SK-N-SH (cell line): ENCODE measurements at regions not wholly inside any gene's neighbourhood (a gene's known extent, or its start where the extent isn't known, plus 50 kb on each side); places are given as distances from the start of the nearest gene placed in this dataset.

Experiments
- CTCF ChIA-PET: fragments of 300-600, 350-600 bp; formaldehyde crosslinking; extraction: SDS; loops from one replicate; lab custom pipeline; 2021; lab: Yijun Ruan, JAX
- POLR2A ChIA-PET: fragments of 350-600 bp; sonication (Branson Sonifier 250); formaldehyde crosslinking; extraction: SDS; loops from one replicate; lab custom pipeline; 2020; ENCODE audit warnings: antibody characterized with exemption, inconsistent platforms; lab: Yijun Ruan, JAX
- DNase-seq: peaks from one replicate; pipeline ENCODE4 v3.0.0; 2012
- H2AFZ ChIP-seq: fragments of 200-600 bp; sonication (generic); 2 replicates; pipeline ENCODE4 v1.8.1; 2016; ENCODE audit warnings: antibody characterized with exemption, mild to moderate bottlenecking, low read depth
- H3F3A ChIP-seq: fragments of 200-600 bp; sonication (generic); replicated peaks from 2 replicates; pipeline ENCODE3; 2016; ENCODE audit warnings: antibody characterized with exemption, mild to moderate bottlenecking; ENCODE audit not compliant: insufficient read depth
- H3K27ac ChIP-seq, 2 experiments: fragments of 200-500 bp in 1 of 2; fragments of 200-600 bp in 1 of 2; sonication (Bioruptor generic) in 1 of 2; sonication (generic), shearing (Covaris generic) in 1 of 2; 2 replicates each; pipeline versions ENCODE4 v1.5.1 to v1.6.1; 2014 to 2016; ENCODE audit warnings: low read depth in 2 of 2, inconsistent platforms in 1 of 2, low read length in 1 of 2, mild to moderate bottlenecking in 1 of 2, mixed read lengths in 1 of 2
- H3K27me3 ChIP-seq: fragments of 200-600 bp; sonication (generic), shearing (Covaris generic); 2 replicates; pipeline ENCODE4 v1.6.1; 2016; ENCODE audit warnings: mixed run types; ENCODE audit not compliant: insufficient read depth
- H3K36me3 ChIP-seq, 2 experiments: fragments of 200-500 bp in 1 of 2; fragments of 200-600 bp in 1 of 2; sonication (Bioruptor generic) in 1 of 2; sonication (generic) in 1 of 2; replicated peaks in 1 of 2; 2 replicates each; pipeline versions ENCODE3 to v1.5.1; 2014 to 2016; ENCODE audit warnings: low read length in 1 of 2, mild to moderate bottlenecking in 1 of 2; ENCODE audit not compliant: insufficient read depth in 2 of 2, control insufficient read depth in 1 of 2
- H3K4me1 ChIP-seq, 2 experiments: fragments of 200-500 bp in 1 of 2; fragments of 200-600 bp in 1 of 2; sonication (Bioruptor generic) in 1 of 2; sonication (generic), shearing (Covaris generic) in 1 of 2; 2 replicates each; pipeline versions ENCODE4 v1.5.1 to v1.6.1; 2014 to 2016; ENCODE audit warnings: low read depth in 1 of 2, low read length in 1 of 2, mixed run types in 1 of 2; ENCODE audit not compliant: insufficient read depth in 2 of 2, control insufficient read depth in 1 of 2
- H3K4me2 ChIP-seq: fragments of 200-600 bp; sonication (generic), shearing (Covaris generic); 2 replicates; pipeline ENCODE4 v1.6.1; 2017; ENCODE audit warnings: mixed run types
- H3K4me3 ChIP-seq, 2 experiments: fragments of 200-500 bp in 1 of 2; fragments of 200-600 bp in 1 of 2; sonication (Bioruptor generic) in 1 of 2; sonication (generic), shearing (Covaris generic) in 1 of 2; 2 replicates each; pipeline versions ENCODE4 v1.5.1 to v1.8.1; 2014 to 2016; ENCODE audit warnings: low read depth in 2 of 2, inconsistent platforms in 1 of 2, low read length in 1 of 2, mild to moderate bottlenecking in 1 of 2, mixed read lengths in 1 of 2, moderate library complexity in 1 of 2
- H3K79me2 ChIP-seq: fragments of 200-600 bp; sonication (generic); 2 replicates; pipeline ENCODE4 v1.8.1; 2017; ENCODE audit warnings: mild to moderate bottlenecking; ENCODE audit not compliant: insufficient read depth
- H3K9ac ChIP-seq: fragments of 200-600 bp; sonication (generic); 2 replicates; pipeline ENCODE4 v1.6.1; 2017; ENCODE audit warnings: mixed run types
- H3K9me2 ChIP-seq: fragments of 200-600 bp; sonication (generic); 2 replicates; pipeline ENCODE4 v1.6.1; 2017; ENCODE audit warnings: mixed run types
- H3K9me3 ChIP-seq: fragments of 200-600 bp; sonication (generic); 2 replicates; pipeline ENCODE4 v1.6.1; 2017; ENCODE audit warnings: mixed run types, mild to moderate bottlenecking, moderate library complexity
- H4K20me1 ChIP-seq: fragments of 200-600 bp; sonication (generic); 2 replicates; pipeline ENCODE4 v1.6.1; 2017; ENCODE audit warnings: mild to moderate bottlenecking, mixed run types; ENCODE audit not compliant: insufficient read depth
- CHD2 ChIP-seq: fragments of 150-350 bp; IDR thresholded peaks from 2 replicates; pipeline ENCODE4 v1.6.1; 2018; ENCODE audit warnings: low read length; ENCODE audit not compliant: partially characterized antibody
- CTCF ChIP-seq: fragments of 200-600 bp; sonication (generic); IDR thresholded peaks from 2 replicates; pipeline ENCODE4 v1.6.1; 2017; ENCODE audit warnings: antibody characterized with exemption, mild to moderate bottlenecking, moderate library complexity
- EP300 ChIP-seq, 2 experiments: IDR thresholded peaks; 2 replicates each; pipeline versions ENCODE4 v1.4.0 to v1.6.1; 2012; ENCODE audit warnings: borderline replicate concordance in 1 of 2, low read depth in 1 of 2, low read length in 1 of 2
- EZH2phosphoT487 ChIP-seq: fragments of 200-600 bp; sonication (generic); IDR thresholded peaks from 2 replicates; pipeline ENCODE4 v1.6.1; 2017; ENCODE audit warnings: low read depth, mixed run types, mild to moderate bottlenecking, antibody characterized with exemption, moderate library complexity, borderline replicate concordance
- GABPA ChIP-seq: IDR thresholded peaks from 2 replicates; pipeline ENCODE4 v1.4.0; 2012; ENCODE audit warnings: low read depth, mild to moderate bottlenecking
- GATA2 ChIP-seq: sonication (generic); formaldehyde crosslinking; IDR thresholded peaks from 2 replicates; pipeline ENCODE4 v1.5.0; 2020; ENCODE audit warnings: mild to moderate bottlenecking, missing genetic modification reagents
- JUND ChIP-seq: IDR thresholded peaks from 2 replicates; pipeline ENCODE4 v1.4.0; 2012
- MEF2A ChIP-seq: IDR thresholded peaks from 2 replicates; pipeline ENCODE4 v1.4.0; 2012; ENCODE audit warnings: low read depth, borderline replicate concordance
- MXI1 ChIP-seq: IDR thresholded peaks from 2 replicates; pipeline ENCODE4 v1.6.1; 2012; ENCODE audit warnings: mild to moderate bottlenecking, low read depth, low read length, improper control_type of control experiment
- NFIC ChIP-seq: IDR thresholded peaks from 2 replicates; pipeline ENCODE4 v1.4.0; 2012; ENCODE audit warnings: borderline replicate concordance
- POLR2AphosphoS5 ChIP-seq: IDR thresholded peaks from 2 replicates; pipeline ENCODE4 v1.6.1; 2012; ENCODE audit warnings: low read depth, low read length
- RAD21 ChIP-seq: IDR thresholded peaks from 2 replicates; pipeline ENCODE4 v1.6.1; 2012; ENCODE audit warnings: mild to moderate bottlenecking, low read length
- RCOR1 ChIP-seq: fragments of 150-350 bp; IDR thresholded peaks from 2 replicates; pipeline ENCODE4 v1.6.1; 2017; ENCODE audit warnings: antibody characterized with exemption, low read length
- SMC3 ChIP-seq: IDR thresholded peaks from 2 replicates; pipeline ENCODE4 v1.6.1; 2012; ENCODE audit warnings: low read depth, low read length, improper control_type of control experiment
- TCF12 ChIP-seq: IDR thresholded peaks from 2 replicates; pipeline ENCODE4 v1.4.0; 2012
- WGBS: methylation state at CpG from one replicate; pipeline ENCODE4 v1.1.6; 2017; ENCODE audit warnings: low lambda C conversion rate; 5-methylcytosine and 5-hydroxymethylcytosine counted together
- TF ChIP-seq, protein P1 (sequence below): IDR thresholded peaks from 2 replicates; pipeline ENCODE4; 2012
- TF ChIP-seq, protein P2 (sequence below): IDR thresholded peaks from 2 replicates; pipeline ENCODE4 v1.4.0; 2012; ENCODE audit warnings: low read depth, borderline replicate concordance
- TF ChIP-seq, protein P3 (sequence below): IDR thresholded peaks from 2 replicates; pipeline ENCODE4 v1.4.0; 2012; ENCODE audit warnings: low read depth, borderline replicate concordance

DNA sequence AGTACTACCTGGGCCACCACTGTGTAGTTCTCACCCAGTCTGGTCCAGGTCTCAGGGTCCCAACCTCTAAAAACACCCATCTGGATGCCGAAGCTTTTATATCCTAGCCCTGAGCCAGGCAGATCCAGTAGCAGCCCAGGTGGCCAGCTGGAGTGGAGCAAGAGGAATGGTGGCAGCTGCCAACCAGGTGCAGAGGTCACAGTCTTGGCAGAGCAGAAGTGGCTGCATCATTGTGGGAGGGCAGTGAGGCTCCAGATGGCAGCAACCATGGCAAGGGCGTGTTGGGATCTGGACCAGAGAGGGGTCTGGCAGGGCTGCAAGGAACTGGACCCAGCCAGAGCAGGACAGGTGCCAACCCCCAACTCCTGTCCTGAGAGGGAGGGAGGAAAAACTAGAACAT lies 72.2 kb upstream of the AGAP1 start:
- DNase-seq: no peak
- Histone ChIP-seq H3K27ac (no peak overlapping the region), H3F3A (no peaks in the 10 kb centered on the region), H3K9me3 (no peaks in the 10 kb centered on the region), H3K4me2 (no peak overlapping the region), H3K4me1 (no peaks in the 10 kb centered on the region; a peak in 2 of 4 replicates), H4K20me1 (no peaks in the 10 kb centered on the region), H3K36me3 (no peaks in the 10 kb centered on the region), H3K9me2 (no peaks in the 10 kb centered on the region), H3K9ac (no peak overlapping the region), H3K4me3 (no peak overlapping the region), H2AFZ (no peak overlapping the region), H3K79me2 (no peaks in the 10 kb centered on the region), H3K27me3 (no peaks in the 10 kb centered on the region; the same call in 1 of the 2 replicates)
- POLR2A ChIA-PET: no interaction called here
- TF ChIP-seq GABPA (no peak), POLR2AphosphoS5 (no peak), TCF12 (no peak), RAD21 (no peak), JUND (no peak), GATA2 (CRISPR knock-in tag) (no peak), MEF2A (no peak)
- TF ChIP-seq, protein P1, sequence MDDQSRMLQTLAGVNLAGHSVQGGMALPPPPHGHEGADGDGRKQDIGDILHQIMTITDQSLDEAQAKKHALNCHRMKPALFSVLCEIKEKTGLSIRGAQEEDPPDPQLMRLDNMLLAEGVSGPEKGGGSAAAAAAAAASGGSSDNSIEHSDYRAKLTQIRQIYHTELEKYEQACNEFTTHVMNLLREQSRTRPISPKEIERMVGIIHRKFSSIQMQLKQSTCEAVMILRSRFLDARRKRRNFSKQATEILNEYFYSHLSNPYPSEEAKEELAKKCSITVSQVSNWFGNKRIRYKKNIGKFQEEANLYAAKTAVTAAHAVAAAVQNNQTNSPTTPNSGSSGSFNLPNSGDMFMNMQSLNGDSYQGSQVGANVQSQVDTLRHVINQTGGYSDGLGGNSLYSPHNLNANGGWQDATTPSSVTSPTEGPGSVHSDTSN: no peak
- 31% methylated on average over 2 of the region's 2 CpGs for WGBS
- CTCF ChIA-PET: interaction anchor here (1.3 kb wide), 1 partner anchor 12 kb away, joined by 5 read pairs; no protein-coding TSS in a partner anchor

- Histone ChIP-seq H4K20me1 (no peaks in the 10 kb centered on the region), H3K9ac (no peak overlapping the region), H3K9me2 (no peaks in the 10 kb centered on the region), H3K79me2 (no peaks in the 10 kb centered on the region), H2AFZ (no peak overlapping the region), H3K27me3 (no peaks in the 10 kb centered on the region; the same call in 1 of the 2 replicates), H3K27ac (no peak overlapping the region), H3K4me1 (no peaks in the 10 kb centered on the region), H3K4me3 (no peak overlapping the region), H3K9me3 (no peaks in the 10 kb centered on the region), H3K4me2 (no peak overlapping the region), H3K36me3 (no peaks in the 10 kb centered on the region), H3F3A (no peaks in the 10 kb centered on the region)
- POLR2A ChIA-PET: no interaction called here
- DNase-seq: no peak
- CTCF ChIA-PET: interaction anchor here (1.0 to 1.2 kb wide), 3 partner anchors 7 to 24 kb away, joined by 3 read pairs; no protein-coding TSS in a partner anchor
- TF ChIP-seq, protein P1: no peak
- TF ChIP-seq CTCF (no peak), SMC3 (no peak), EP300 (IDR thresholded peaks at IDR 0.05; ENCODE audit: borderline replicate concordance in 1 of 2, low read depth in 1 of 2, low read length in 1 of 2) (no peak), RCOR1 (no peak), NFIC (no peak), EZH2phosphoT487 (no peak), TCF12 (no peak), MXI1 (no peak), CHD2 (no peak)
- TF ChIP-seq, protein P2, sequence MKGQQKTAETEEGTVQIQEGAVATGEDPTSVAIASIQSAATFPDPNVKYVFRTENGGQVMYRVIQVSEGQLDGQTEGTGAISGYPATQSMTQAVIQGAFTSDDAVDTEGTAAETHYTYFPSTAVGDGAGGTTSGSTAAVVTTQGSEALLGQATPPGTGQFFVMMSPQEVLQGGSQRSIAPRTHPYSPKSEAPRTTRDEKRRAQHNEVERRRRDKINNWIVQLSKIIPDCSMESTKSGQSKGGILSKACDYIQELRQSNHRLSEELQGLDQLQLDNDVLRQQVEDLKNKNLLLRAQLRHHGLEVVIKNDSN: no peak
- TF ChIP-seq, protein P3, sequence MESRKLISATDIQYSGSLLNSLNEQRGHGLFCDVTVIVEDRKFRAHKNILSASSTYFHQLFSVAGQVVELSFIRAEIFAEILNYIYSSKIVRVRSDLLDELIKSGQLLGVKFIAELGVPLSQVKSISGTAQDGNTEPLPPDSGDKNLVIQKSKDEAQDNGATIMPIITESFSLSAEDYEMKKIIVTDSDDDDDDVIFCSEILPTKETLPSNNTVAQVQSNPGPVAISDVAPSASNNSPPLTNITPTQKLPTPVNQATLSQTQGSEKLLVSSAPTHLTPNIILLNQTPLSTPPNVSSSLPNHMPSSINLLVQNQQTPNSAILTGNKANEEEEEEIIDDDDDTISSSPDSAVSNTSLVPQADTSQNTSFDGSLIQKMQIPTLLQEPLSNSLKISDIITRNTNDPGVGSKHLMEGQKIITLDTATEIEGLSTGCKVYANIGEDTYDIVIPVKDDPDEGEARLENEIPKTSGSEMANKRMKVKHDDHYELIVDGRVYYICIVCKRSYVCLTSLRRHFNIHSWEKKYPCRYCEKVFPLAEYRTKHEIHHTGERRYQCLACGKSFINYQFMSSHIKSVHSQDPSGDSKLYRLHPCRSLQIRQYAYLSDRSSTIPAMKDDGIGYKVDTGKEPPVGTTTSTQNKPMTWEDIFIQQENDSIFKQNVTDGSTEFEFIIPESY: no peak
- 72% methylated on average over 6 of the region's 6 CpGs for WGBS
Measured at GRCh38 chr2:235430366-235431083, 63.3 kb upstream of the AGAP1 start.
